Effector memory CD8-positive, alpha-beta T cell (primary cell): ENCODE measurements at regions not wholly inside any gene's neighbourhood (a gene's known extent, or its start where the extent isn't known, plus 50 kb on each side); places are given as distances from the start of the nearest gene placed in this dataset.
"Not testable (repeated sequence)": the region's sequence is repeated elsewhere in the genome, so short reads cannot be mapped to it uniquely, and the experiment has no call there.

ENCODE experiments used
- ATAC-seq: fragments of 150-1000 bp; cut with Tn5 transposase; replicated peaks from 2 replicates; pipeline ENCODE4 v1.10.0; 2021; ENCODE audit warnings: mild to moderate bottlenecking, moderate library complexity
- DNase-seq, 3 experiments: peaks; one replicate each; pipeline ENCODE4 v3.0.0; 2021
- H3K27ac Mint-ChIP-seq, 2 donors: one replicate each; pipeline ENCODE4 v1.8.0; 2022; ENCODE audit warnings: mild to moderate bottlenecking in 2 of 2, mixed read lengths in 2 of 2, moderate library complexity in 2 of 2
- H3K27me3 Mint-ChIP-seq, 2 donors: one replicate each; pipeline ENCODE4 v1.8.0; 2022; ENCODE audit warnings: mixed read lengths in 2 of 2
- H3K36me3 Mint-ChIP-seq: one replicate; pipeline ENCODE4 v1.8.0; 2022; ENCODE audit warnings: mild to moderate bottlenecking, moderate library complexity, mixed read lengths; ENCODE audit not compliant: insufficient read depth
- H3K4me1 Mint-ChIP-seq, 2 donors: one replicate each; pipeline ENCODE4 v1.8.0; 2022; ENCODE audit warnings: low read depth in 2 of 2, mixed read lengths in 2 of 2
- H3K4me3 Mint-ChIP-seq, 2 donors: one replicate each; pipeline ENCODE4 v1.8.0; 2022; ENCODE audit warnings: mild to moderate bottlenecking in 2 of 2, mixed read lengths in 2 of 2, moderate library complexity in 2 of 2
- H3K9me3 Mint-ChIP-seq, 2 donors: one replicate each; pipeline ENCODE4 v1.8.0; 2022; ENCODE audit warnings: mixed read lengths in 2 of 2

GRCh38 chr1:96554364-96554763, 167.2 kb upstream of the PTBP2 start:
- DNase-seq (no peak), ATAC-seq (no peak)
- no peak overlapping the region for H3K27ac Mint-ChIP-seq
- no peaks in the 10 kb centered on the region for H3K36me3 Mint-ChIP-seq
- H3K27me3 Mint-ChIP-seq, result no peaks in the 10 kb centered on the region
- no peaks in the 10 kb centered on the region for H3K9me3 Mint-ChIP-seq
- H3K4me3 Mint-ChIP-seq, result no peak overlapping the region
- H3K4me1 Mint-ChIP-seq, result no peaks in the 10 kb centered on the region

GRCh38 chr1:96557336-96557735, 164.2 kb upstream of the PTBP2 start:
- no peak for ATAC-seq
- no peak overlapping the region for H3K4me3 Mint-ChIP-seq
- H3K9me3 Mint-ChIP-seq, result no peaks in the 10 kb centered on the region
- H3K4me1 Mint-ChIP-seq, result no peaks in the 10 kb centered on the region
- H3K27ac Mint-ChIP-seq, result no peak overlapping the region
- no peak for DNase-seq
- H3K36me3 Mint-ChIP-seq, result no peaks in the 10 kb centered on the region
- no peaks in the 10 kb centered on the region for H3K27me3 Mint-ChIP-seq

GRCh38 chr1:96558635-96559034, 162.9 kb upstream of the PTBP2 start:
- Mint-ChIP-seq H3K4me3 (no peak overlapping the region), H3K4me1 (no peaks in the 10 kb centered on the region), H3K27ac (no peak overlapping the region), H3K36me3 (no peaks in the 10 kb centered on the region), H3K9me3 (no peaks in the 10 kb centered on the region), H3K27me3 (no peaks in the 10 kb centered on the region)
- no peak for ATAC-seq
- DNase-seq, result no peak

DNA sequence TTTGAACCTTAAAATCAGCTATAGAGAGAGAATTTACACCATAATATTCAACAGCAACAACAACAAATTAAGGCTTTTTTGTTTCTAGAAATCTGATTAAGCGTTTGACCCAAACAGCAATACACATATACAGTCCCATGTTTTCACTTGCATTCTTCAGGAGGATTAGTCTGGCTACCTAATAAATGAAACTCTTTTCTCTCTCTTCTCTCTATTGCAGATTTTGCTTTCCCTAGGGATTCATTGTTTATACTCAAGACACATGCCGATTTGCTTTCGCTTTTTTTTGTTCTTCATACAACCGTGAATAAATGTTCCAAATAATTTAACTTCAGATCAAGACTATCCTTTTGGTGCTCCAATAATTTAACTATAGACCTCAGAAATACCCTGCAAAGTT, 162.4 kb upstream of the PTBP2 start:
- Mint-ChIP-seq H3K36me3 (no peaks in the 10 kb centered on the region), H3K27me3 (no peaks in the 10 kb centered on the region), H3K4me3 (no peak overlapping the region), H3K27ac (no peak overlapping the region), H3K4me1 (no peaks in the 10 kb centered on the region), H3K9me3 (no peaks in the 10 kb centered on the region)
- DNase-seq (no peak), ATAC-seq (no peak)

DNA sequence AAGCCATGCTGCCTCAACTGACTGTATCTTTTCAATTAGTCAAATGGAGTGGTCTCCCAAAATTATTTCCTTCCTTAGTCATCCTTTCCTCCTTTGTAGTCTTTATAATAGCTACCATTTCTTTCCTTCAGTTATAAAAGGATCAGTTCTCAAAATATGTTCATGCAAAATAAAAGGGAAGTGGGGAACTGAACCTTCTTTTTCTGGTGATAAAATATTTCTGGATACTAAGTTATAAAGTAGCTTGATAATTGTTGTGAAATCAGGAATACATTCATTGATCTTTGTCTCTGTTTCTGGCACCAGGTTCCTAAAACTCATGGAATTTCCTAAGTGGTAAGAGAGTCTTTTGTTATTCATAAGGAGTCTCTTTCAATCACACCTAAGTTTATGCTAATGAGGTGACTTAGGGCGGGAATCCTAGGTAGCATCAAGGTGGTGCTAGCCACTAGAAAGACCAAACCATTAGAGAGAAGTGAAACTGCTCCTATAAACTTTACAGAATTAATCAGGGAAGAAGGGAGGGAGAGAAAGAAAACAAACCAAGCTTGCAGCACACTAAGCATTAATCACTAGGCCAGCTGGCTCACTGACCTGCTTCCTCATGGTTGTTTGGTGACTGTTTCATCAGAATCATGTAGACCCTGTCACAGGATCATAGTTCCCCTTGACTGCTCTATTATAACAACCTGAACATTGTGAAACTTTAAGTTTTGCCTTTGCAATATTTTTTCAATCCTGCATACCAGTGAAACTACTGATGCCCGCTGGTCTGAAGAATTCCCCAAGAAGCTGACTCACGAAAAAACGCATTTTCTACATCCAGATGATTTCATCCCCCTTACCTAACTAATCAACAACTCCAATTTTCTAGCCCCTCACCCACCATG, 161.6 kb upstream of the PTBP2 start:
- Mint-ChIP-seq H3K27me3 (no peaks in the 10 kb centered on the region), H3K9me3 (no peaks in the 10 kb centered on the region)
- no peak for DNase-seq

DNA sequence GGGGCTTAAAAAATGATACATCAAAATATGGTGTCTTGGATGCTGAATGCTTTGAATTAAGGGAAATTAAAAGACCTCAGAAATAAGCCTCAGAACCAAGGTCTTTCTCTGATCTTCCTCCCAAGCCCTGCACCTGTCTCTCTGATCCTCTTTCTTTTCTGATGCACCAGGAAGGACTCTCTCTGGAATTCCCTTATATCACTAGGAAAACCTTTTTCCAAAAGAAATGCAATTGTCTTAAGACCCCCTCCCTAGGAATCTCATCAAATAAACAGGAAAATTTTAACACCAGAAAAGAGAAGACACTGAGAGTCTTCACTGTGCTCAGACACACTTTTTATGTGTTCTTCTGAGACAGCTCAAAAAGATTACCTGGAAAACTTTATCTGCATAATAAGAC, 159.5 kb upstream of the PTBP2 start:
- Mint-ChIP-seq H3K36me3 (no peaks in the 10 kb centered on the region), H3K9me3 (no peaks in the 10 kb centered on the region), H3K27ac (no peak overlapping the region), H3K4me3 (no peak overlapping the region), H3K27me3 (no peaks in the 10 kb centered on the region), H3K4me1 (no peaks in the 10 kb centered on the region)
- DNase-seq (no peak), ATAC-seq (no peak)

More for the DNA sequence above, 161.6 kb upstream of the PTBP2 start:
- Mint-ChIP-seq H3K4me1 (no peaks in the 10 kb centered on the region), H3K36me3 (no peaks in the 10 kb centered on the region), H3K4me3 (no peak overlapping the region), H3K27ac (no peak overlapping the region)
- no peak for ATAC-seq

GRCh38 chr1:96564401-96564800, 157.2 kb upstream of the PTBP2 start:
- DNase-seq, H3K27me3 Mint-ChIP-seq, H3K4me3 Mint-ChIP-seq, ATAC-seq, H3K36me3 Mint-ChIP-seq, H3K9me3 Mint-ChIP-seq, H3K27ac Mint-ChIP-seq, H3K4me1 Mint-ChIP-seq: not testable (repeated sequence)

DNA sequence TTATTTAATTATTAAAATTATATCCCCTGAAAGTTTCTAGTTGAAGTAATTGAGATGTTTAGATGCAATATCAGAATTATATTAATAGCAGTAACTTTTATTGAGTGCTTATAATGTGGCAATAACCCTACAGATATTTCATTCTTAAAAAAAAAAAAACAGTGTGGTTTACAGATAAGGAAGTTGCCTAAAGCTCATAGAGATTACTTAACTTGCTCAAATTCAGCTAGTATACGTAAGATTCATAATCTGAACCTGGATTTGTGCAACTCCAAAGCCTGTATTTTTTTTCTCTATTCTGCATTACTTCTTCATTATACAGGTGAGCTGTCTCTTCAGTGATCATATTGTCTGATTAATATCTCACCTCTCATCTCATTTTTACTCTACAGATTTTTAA, 156.0 kb upstream of the PTBP2 start:
- H3K4me1 Mint-ChIP-seq, result no peaks in the 10 kb centered on the region
- H3K4me3 Mint-ChIP-seq, result no peak overlapping the region
- no peaks in the 10 kb centered on the region for H3K36me3 Mint-ChIP-seq
- H3K9me3 Mint-ChIP-seq, result no peaks in the 10 kb centered on the region
- H3K27ac Mint-ChIP-seq, result no peak overlapping the region
- DNase-seq (no peak), ATAC-seq (no peak)
- H3K27me3 Mint-ChIP-seq, result no peaks in the 10 kb centered on the region

- Mint-ChIP-seq H3K27me3 (peaks cover 0 to 8% of the 10 kb centered on the region in 2 donors), H3K4me3 (no peak overlapping the region), H3K27ac (no peak overlapping the region), H3K4me1 (no peaks in the 10 kb centered on the region), H3K36me3 (no peaks in the 10 kb centered on the region), H3K9me3 (no peaks in the 10 kb centered on the region)
- no peak for ATAC-seq
- no peak for DNase-seq
These were observed 152.9 kb upstream of the PTBP2 start for GRCh38 chr1:96568639-96569038.

DNA sequence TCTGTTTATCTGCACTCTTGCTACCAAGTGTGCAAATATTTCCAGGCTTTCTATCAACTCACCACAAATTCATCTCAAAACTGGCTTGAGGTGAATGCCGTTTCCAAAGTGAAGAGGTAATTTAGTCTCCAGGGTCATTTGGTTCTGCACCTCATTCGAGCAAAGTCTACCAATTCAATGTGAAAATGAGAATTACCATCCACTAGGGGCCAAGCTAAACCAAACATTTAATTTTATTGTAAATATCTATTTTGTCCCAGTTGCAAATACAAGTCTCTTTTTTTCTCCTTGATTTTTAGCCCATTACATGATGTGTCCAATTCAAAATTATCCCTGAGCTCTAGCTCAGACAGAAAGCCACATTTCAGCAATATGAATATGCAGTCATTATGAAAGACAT, 152.3 kb upstream of the PTBP2 start:
- H3K36me3 Mint-ChIP-seq, result no peaks in the 10 kb centered on the region
- H3K9me3 Mint-ChIP-seq, result no peaks in the 10 kb centered on the region
- H3K4me3 Mint-ChIP-seq, result no peak overlapping the region
- H3K27me3 Mint-ChIP-seq, result peaks cover 0 to 13% of the 10 kb centered on the region in 2 donors
- DNase-seq (no peak), ATAC-seq (no peak)
- no peak overlapping the region for H3K27ac Mint-ChIP-seq
- no peaks in the 10 kb centered on the region for H3K4me1 Mint-ChIP-seq

GRCh38 chr1:96579636-96580035, 141.9 kb upstream of the PTBP2 start:
- Mint-ChIP-seq H3K36me3 (no peaks in the 10 kb centered on the region), H3K4me3 (no peak overlapping the region), H3K4me1 (no peaks in the 10 kb centered on the region), H3K27ac (no peak overlapping the region), H3K27me3 (no peaks in the 10 kb centered on the region), H3K9me3 (peaks cover 0 to 10% of the 10 kb centered on the region in 2 donors)
- ATAC-seq (no peak), DNase-seq (no peak)

GRCh38 chr1:96580920-96581319, 140.7 kb upstream of the PTBP2 start:
- no peaks in the 10 kb centered on the region for H3K36me3 Mint-ChIP-seq
- H3K27me3 Mint-ChIP-seq, result no peaks in the 10 kb centered on the region
- DNase-seq (no peak), ATAC-seq (no peak)
- no peak overlapping the region for H3K27ac Mint-ChIP-seq
- H3K4me3 Mint-ChIP-seq, result no peak overlapping the region
- H3K4me1 Mint-ChIP-seq, result no peaks in the 10 kb centered on the region
- H3K9me3 Mint-ChIP-seq, result peaks cover 0 to 12% of the 10 kb centered on the region in 2 donors

GRCh38 chr1:96581772-96582171, 139.8 kb upstream of the PTBP2 start:
- Mint-ChIP-seq H3K4me3 (no peak overlapping the region), H3K4me1 (no peaks in the 10 kb centered on the region), H3K9me3 (peaks cover 0 to 12% of the 10 kb centered on the region in 2 donors), H3K27ac (no peak overlapping the region), H3K27me3 (no peaks in the 10 kb centered on the region), H3K36me3 (no peaks in the 10 kb centered on the region)
- DNase-seq (no peak), ATAC-seq (no peak)

DNA sequence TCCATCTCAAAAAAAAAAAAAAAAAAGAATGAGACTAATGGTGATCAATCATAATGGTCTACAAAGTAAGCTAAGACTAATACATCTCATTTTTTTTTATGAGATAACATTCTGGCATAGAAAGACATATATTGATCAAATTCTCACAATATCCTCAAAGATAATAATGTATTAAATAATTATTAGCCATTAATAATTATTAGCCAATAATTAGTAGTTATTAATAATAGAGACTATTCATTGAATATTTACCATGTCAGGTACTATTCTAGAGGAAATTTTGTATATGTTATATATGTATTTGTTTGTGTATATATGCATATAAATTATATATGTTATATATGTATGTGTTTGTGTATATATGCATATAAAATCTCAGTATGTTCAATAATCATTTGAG, 137.7 kb upstream of the PTBP2 start:
- H3K4me1 Mint-ChIP-seq, result no peaks in the 10 kb centered on the region
- H3K27ac Mint-ChIP-seq, result no peak overlapping the region
- DNase-seq, result no peak
- H3K36me3 Mint-ChIP-seq, result no peaks in the 10 kb centered on the region
- peaks cover 0 to 6% of the 10 kb centered on the region in 2 donors for H3K9me3 Mint-ChIP-seq
- no peak for ATAC-seq
- no peak overlapping the region for H3K4me3 Mint-ChIP-seq
- no peaks in the 10 kb centered on the region for H3K27me3 Mint-ChIP-seq
